D341Med (cell line): ENCODE measurements at regions not wholly inside any gene's neighbourhood (a gene's known extent, or its start where the extent isn't known, plus 50 kb on each side); places are given as distances from the start of the nearest gene placed in this dataset.
"Not testable (repeated sequence)": the region's sequence is repeated elsewhere in the genome, so short reads cannot be mapped to it uniquely, and the experiment has no call there.

Experiments
- DNase-seq: peaks from one replicate; pipeline ENCODE4 v3.0.0; 2012; ENCODE audit warnings: low spot score

DNA sequence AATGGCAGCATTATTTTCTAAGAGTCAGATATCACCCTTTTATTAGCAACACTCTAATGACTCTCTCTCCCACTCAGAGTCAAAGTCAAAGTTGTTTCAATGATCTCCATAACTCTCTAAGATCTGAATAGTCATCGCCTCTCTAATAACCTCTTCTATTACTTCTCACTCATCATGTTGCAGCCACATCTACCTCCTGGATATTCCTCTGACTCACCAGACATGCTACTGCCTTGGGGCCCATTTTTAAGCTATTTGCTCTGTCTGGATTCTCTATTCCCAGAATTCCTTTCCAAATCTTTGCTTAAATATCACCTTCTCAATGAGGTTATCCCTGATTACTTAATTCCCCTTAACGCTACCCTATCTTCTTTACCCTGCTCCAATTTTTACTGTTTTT, 391.8 kb upstream of the MAGEB16 start:
- no peak for DNase-seq

GRCh38 chrX:35416782-35417181, 381.4 kb upstream of the MAGEB16 start:
- DNase-seq, result no peak

- no peak for DNase-seq
Observed at GRCh38 chrX:35432056-35432455, 366.1 kb upstream of the MAGEB16 start.

- no peak for DNase-seq
Observed at GRCh38 chrX:35439034-35439660, 359.0 kb upstream of the MAGEB16 start.

DNA sequence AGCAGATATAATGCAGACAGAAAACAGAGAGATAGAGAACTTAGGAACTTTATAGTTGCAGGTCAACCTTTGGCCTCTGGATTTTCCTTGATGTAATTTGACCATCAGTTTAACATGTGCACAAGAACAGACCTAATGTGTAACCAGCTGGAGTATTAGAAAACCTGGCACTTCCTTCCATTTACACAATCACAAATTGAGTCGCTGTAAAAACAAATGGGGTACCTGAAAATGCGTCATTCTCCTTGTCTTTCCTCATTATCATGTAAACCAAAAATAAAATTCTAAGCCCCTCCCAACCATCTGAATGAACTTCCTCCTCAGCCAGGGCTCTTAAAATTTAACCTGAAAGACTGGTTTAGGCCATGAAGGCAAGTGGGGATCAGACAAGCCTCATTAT, 358.4 kb upstream of the MAGEB16 start:
- DNase-seq, result no peak

DNA sequence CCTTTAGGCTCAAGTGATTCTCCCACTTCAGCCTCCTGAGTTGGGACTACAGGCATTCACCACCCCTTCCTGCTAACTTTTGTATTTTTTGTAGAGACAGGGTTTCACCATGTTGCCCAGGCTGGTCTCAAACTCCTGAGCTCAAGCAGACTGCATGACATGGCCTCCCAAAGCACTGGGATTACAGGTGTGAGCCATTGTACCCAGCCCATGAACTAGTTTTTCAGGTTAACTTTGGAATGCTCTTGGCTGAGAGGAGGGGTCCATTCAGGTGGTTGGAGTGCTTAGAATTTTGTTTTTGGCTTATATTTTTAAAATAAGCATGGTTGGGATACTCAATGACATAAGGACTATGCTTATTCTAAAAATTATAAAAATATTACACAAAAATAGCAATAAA, 355.7 kb upstream of the MAGEB16 start:
- DNase-seq, result no peak

DNA sequence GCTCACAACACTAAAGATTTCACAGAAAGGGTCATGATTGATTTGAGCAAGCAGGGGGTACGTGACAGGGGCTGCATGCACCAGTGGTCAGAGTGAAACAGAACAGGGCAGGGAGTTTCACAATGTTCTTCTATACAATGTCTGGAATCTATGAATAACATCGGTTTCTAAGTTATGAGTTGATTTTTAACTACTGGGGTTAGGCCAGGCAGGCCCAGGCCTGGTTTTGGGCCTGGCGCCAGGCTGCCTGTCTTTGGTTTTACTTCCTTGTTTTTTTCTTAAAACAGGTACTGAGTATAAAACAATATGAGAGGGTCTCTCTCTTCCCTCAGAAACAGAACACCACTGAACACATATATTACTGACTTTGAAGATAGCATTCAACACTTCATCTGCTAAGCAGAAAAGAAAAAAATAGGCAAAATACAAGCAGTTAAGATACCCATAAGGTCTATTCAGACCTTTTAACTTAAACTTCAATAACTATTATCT, 355.0 kb upstream of the MAGEB16 start:
- not testable (repeated sequence) for DNase-seq

DNA sequence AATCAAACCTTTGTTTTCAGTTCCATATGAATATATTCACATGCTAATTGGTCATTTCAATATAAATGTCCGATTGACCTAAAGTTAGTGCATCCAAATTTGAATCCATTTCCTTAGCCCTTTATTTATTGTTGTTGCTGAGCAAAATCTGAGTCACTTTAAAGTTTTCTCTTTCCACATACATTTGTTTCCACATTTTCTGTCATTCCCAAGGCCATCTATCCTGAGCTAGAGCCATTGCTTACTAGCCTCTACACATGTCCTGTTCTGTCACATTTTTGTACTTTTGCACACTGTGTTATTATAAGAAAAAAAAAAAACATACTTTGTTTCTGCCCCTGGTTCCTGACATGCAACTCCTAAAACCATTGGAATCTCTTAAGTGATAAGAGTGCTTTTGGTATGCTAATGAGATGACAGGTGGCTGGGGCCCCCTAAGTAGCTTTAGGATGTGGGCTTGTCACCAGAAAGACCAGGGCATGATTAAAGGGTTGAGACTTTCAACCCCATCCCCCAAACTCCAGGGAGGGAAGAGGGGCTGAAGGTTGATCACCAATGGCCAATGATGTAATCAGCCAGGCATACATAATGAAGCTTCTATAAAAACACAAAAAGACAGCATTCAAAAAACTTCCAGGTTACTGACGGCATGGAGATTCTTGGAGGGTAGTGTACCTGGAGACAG, 353.3 kb upstream of the MAGEB16 start:
- no peak for DNase-seq

DNA sequence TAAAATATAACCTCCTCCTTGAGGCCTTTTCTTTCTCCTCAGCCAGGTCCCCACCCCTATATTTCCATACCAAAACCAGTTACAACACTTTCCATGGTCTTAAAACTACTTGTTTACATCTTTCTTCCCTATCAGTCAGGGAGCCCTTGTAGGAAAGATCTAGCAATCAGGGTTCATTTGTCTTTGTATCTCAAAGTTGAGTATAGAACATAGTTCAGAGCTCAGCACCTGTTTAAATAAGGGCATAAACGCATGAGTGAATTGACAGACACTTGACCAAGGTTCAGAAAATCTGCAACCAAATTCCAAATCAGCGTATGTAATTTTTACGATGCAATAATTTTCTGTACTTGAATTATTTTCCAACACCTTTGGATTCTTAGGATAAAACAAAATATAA, 352.2 kb upstream of the MAGEB16 start:
- no peak for DNase-seq

GRCh38 chrX:35456891-35457290, 341.3 kb upstream of the MAGEB16 start:
- no peak for DNase-seq

DNA sequence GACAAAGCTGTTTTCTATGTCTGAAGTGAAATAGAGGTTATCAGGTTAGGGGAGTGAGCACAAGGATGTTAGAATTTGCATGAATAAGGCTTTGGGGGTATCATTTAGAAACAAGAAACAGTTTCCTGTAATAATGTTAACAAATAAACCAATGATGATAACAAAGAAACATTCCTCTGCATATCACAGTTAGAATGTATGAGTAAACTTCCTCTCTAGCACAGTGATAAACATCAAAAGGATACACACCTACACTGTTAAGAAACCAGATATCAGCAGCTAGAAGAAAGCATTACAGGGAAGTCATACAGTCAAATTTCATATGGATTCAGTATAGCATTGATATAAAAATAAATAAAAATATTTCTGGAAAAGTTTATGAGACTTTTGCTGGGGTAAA, 340.0 kb upstream of the MAGEB16 start:
- DNase-seq, result no peak

- no peak for DNase-seq
Observed at GRCh38 chrX:35461164-35461563, 337.0 kb upstream of the MAGEB16 start.

DNA sequence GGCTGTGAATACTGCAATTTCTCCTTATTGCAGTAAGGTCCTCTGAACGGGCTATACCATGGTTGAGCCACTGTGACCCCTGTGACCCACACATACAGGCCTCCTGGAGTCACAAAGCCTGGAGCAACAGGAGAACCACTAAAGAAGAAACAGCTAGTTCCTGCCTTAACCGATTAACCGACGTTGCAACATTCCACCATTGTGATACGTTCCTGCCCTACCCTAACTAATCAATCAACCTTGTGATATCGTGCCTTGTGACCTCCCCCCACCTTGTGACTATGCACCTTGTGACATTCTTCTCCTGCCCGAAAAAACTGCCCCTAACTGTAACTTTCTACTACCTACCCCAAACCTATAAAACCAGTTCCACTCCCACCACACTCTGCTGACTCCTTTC, 301.5 kb upstream of the MAGEB16 start:
- not testable (repeated sequence) for DNase-seq

DNA sequence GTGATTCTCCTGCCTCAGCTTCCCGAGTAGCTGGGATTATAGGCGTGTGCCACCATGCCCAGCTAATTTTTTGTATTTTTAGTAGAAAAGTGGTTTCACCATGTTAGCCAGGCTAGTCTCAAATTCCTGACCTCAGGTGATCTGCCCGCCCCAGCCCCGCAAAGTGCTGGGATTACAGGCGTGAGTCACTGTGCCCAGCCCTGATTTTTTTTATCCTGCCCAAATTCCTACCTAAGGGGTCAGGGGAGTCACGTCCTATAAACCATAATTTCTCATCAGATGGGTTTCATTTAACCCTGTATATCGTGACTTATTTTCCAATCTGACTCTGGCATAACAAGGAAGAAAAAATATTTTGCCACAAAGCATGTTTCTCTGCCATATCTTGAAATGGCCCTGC, 300.7 kb upstream of the MAGEB16 start:
- not testable (repeated sequence) for DNase-seq

DNA sequence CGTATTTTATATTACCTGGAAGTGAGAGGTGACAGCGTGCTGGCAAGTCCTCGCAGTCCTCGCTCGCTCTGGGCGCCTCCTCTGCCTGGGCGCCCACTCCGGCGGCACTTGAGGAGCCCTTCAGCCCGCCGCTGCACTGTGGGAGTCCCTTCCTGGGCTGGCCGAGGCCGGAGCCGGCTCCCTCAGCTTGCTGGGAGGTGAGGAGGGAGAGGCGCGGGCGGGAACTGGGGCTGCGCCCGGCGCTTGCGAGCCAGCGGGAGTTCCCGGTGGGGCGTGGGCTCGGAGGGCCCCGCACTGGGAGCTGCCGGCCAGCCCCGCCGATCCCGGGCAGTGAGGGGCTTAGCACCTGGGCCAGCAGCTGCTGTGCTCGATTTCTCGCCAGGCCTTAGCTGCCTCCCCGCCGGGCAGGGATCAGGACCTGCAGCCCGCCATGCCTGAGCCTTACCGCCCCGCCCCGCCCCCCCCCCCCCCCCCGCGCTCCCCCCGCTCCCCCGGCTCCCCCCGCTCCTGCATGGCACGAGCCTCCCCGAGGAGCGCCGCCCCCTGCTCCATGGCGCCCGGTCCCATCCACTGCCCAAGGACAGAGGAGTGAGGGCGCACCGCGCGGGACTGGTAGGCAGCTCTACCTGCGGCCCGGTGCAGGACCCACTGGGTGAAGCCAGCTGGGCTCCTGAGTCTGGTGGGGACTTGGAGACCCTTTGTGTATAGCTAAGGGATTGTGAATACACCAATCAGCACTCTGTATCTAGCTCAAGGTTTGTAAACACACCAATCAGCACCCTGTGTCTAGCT, 298.9 kb upstream of the MAGEB16 start:
- DNase-seq, result no peak

- no peak for DNase-seq
Observed at GRCh38 chrX:35507701-35508100, 290.4 kb upstream of the MAGEB16 start.

DNA sequence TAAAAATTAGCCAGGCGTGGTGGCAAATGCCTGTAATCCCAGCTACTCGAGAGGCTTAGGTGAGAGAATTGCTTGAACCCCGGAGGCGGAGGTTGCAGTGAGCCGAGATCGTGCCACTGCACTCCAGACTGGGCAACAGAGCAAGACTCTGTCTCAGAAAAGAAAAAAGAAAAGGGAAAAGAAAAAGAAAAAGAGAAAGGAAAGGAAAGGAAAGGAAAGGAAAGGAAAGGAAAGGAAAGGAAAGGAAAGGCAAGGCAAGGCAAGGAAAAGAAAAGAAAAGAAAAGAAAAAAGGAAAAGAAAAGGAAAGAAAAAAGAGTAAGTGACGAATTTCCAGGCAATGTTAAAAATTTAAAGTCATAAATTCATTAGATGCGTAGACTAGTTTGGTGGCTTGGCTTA, 250.1 kb upstream of the MAGEB16 start:
- not testable (repeated sequence) for DNase-seq

- DNase-seq, result no peak
Observed at GRCh38 chrX:35557916-35558315, 240.2 kb upstream of the MAGEB16 start.

GRCh38 chrX:35561985-35562384, 236.2 kb upstream of the MAGEB16 start:
- DNase-seq, result no peak

DNA sequence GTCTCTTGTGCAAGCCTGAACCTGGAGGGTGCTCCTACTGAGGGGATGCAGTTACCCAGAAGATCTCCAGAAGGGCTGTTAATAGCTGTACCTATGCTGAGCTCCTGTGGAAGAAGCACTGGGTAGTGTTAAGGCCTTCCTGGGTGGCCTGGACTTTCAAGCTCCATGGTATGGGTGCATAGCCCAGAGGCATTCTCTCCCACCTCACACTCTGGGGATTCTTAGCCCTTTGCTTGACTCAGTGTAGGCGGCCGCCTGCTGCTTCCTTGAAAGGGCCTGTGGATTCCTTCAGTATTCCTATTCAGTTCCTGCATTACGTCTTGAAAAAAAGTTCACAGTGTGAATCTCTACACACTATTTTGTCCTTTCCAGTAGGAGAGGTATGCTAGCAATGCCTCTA, 235.7 kb upstream of the MAGEB16 start:
- no peak for DNase-seq

DNA sequence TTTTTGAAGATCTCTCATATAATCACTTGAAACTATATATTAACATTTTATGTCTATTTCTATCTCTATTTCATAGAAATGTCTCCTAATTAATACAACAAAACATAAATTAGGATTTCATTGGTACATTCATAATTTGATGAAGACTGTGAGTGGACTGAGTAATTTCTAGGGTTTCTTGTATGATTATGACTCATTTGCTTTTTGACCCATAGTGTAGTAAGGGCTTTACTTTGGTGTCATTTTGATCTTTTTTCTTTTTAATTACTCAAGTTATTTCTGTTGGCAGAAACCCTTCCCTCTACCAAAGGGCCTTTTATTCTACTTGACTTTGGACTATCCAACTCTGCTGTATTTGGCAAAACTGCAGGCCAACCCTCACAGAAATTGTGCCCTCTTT, 207.9 kb upstream of the MAGEB16 start:
- DNase-seq, result no peak

- not testable (repeated sequence) for DNase-seq
Observed at GRCh38 chrX:35611562-35611961, 186.6 kb upstream of the MAGEB16 start.

- DNase-seq, result no peak
Observed at GRCh38 chrX:35617836-35618235, 180.3 kb upstream of the MAGEB16 start.
